HG03469 (cell line): ENCODE measurements at regions not wholly inside any gene's neighbourhood (a gene's known extent, or its start where the extent isn't known, plus 50 kb on each side); places are given as distances from the start of the nearest gene placed in this dataset.

Experiments used
- ATAC-seq: cut with Tn5 transposase; IDR thresholded peaks from one replicate; pipeline ENCODE4 v1.9.1; 2021; ENCODE audit warnings: mild to moderate bottlenecking, moderate library complexity, moderate number of reproducible peaks; ENCODE audit not compliant: unreplicated experiment

- no peak for ATAC-seq
These were observed 460.8 kb downstream of the TAF11L14 start for GRCh38 chr5:18095061-18095460.

DNA sequence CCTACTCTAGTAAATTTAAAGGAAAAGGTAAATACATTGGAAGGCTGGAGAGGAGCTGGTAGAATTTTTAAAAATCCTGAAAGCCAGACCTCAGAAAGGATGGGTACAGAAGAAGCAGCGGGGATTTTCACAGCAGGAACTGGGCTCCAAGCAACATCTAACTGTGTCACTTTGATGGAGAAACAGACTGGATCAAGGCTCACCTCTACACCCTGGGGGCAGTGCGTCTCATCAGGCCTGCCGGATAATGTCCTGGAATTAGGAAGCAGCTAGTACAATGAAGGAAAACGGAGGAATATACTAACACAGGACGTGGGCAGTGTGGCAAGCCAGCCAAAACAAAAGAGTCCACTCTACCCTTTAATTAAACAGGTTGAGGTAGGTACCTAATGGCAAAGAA is 463.6 kb downstream of the TAF11L14 start:
- no peak for ATAC-seq

DNA sequence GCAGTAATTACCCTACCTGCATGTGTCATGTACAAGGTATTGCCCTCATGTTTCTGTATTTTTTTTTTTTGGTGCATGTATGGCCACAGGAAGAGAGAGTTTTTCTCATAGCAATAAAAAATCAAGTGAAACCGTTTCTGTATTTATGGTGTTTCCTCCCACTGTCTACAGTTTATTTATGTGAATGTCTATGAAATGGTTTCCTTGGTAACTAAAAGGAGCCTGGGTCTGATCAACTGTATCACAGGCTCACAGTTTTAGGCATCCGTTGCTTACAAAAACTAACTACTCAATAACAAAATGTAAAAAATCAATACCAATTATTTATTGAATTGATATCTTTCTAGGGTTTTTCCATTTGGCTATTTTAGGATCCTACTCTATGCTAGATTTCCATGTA is 464.4 kb downstream of the TAF11L14 start:
- ATAC-seq, result no peak

- no peak for ATAC-seq
These were observed 465.0 kb downstream of the TAF11L14 start for GRCh38 chr5:18099261-18099660.

- ATAC-seq, result no peak
These were observed 467.3 kb downstream of the TAF11L14 start for GRCh38 chr5:18101532-18101931.

GRCh38 chr5:18102733-18103132 is 468.5 kb downstream of the TAF11L14 start:
- no peak for ATAC-seq

DNA sequence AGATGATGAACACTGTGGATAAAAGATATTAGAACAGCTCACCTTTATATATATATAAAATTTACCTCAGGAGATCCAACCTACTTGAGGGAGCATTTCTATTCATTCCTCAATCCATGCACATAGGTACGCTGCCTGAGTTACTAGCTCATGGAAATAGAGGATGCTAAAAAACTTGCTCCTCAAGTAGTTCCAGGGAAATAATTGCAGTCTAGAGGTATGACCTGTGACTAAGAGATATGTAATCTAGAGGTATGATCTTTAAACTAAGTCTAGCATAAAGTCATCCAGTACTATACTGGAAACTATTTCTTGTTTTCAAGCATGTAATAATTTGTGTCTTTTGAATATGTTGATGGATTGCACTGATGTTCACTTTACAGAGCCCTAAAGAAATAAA is 471.2 kb downstream of the TAF11L14 start:
- ATAC-seq, result no peak

DNA sequence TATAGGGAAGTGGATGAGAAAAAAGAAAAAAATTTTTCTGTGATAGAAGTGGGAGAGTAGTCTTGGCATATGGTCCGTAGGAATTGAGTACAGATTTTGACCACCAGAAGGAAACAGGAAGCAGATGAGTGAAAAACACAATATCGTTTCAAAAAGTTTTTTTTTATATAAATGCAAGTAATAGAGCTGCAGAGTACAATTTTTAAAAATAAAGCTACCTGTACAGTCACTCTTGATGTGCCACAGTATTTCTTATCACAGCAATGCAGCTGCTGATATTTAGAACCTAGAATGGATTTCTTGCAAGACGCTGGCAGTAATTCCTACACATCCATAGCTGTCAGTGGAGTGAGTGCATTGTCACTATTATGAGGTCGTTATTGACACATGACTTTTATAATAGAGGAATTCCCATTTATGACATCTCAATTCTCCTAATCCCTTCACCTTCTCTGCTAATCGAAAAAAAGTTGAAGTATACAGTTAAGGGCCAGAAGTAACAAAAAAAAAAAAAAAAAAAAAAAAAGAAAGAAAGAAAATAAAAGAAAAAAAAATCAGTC is 477.7 kb downstream of the TAF11L14 start:
- no peak for ATAC-seq

DNA sequence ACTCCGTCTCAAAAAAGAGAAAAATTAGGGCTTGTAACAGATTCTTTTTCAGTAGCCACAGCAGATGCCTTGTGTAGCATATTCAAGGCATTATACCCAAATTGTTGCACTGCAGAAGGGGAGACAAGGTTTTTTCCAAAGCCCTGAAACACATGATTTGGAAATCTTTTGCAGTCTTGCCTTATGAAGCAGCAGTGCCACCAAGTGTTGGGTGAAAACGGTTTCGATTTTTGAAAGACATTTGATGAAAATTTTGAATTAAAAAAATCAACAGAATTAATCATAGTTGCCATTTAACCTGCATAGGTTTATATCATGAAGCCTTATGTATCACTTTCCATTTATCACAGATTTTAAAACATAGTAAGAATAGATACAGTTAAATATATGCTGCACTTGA is 479.5 kb downstream of the TAF11L14 start:
- no peak for ATAC-seq

GRCh38 chr5:18114151-18114757 is 480.0 kb downstream of the TAF11L14 start:
- ATAC-seq, result no peak

- ATAC-seq, result no peak
These were observed 483.7 kb downstream of the TAF11L14 start for GRCh38 chr5:18117968-18118367.

GRCh38 chr5:18119156-18119785 is 485.0 kb downstream of the TAF11L14 start:
- no peak for ATAC-seq

DNA sequence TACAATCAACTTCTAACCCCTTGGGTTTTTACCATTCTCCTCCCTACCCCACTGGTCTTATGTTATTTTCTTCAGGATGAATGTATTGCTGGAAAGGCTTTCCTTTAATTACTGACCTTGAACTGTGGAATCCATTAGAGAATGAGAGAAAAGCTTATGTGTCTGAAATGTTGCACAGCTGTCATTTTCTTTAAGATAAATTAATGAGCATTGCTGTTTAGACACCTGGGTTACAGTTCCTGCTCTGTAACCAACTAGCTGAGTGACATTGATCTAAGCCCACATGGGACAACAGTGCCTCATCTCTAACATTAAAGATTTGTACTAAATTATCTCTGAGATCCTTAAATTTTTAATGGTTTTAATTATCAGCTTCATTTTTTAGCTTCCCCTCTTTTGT is 507.0 kb downstream of the TAF11L14 start:
- no peak for ATAC-seq

GRCh38 chr5:18142831-18143230 is 508.6 kb downstream of the TAF11L14 start:
- ATAC-seq, result no peak

DNA sequence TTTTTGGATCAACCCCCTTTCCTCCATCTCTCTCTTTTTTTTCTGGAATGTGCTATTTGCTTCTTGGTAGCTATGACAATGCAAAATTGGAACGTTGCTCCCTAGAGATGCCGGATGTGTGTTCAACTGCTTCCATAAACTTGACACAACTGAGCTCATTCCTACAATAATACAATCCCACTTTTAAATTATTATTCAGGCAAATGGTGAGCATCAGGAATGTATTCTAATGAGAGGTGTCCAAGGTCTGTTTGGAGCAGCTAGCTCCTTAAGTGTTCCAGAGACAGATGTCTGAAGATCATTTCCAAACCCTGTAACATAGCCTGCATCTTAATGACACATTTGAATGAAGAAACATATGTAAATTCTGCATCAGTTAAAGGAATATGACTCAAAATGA is 518.4 kb downstream of the TAF11L14 start:
- ATAC-seq, result no peak

DNA sequence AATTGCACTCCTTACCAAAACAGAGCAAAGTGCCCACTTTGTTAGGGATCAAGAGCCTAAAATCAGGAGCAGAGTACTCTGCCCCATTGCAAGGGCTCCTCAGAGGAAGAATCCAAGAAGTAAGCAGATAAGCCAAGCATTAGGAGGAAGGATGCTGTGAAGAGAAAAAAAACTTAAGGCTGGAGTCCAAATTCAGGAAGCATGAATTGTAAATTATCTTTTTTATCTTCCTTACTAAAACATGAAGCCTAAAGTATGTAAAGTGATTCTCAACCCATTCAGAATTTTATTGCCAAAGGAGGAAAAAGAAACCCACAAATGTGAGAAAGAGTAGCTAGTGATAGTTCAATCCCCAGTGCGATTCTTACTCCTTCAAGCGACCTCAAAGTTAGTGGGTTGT is 523.9 kb downstream of the TAF11L14 start:
- no peak for ATAC-seq

- ATAC-seq, result no peak
These were observed 525.1 kb downstream of the TAF11L14 start for GRCh38 chr5:18159331-18159730.

DNA sequence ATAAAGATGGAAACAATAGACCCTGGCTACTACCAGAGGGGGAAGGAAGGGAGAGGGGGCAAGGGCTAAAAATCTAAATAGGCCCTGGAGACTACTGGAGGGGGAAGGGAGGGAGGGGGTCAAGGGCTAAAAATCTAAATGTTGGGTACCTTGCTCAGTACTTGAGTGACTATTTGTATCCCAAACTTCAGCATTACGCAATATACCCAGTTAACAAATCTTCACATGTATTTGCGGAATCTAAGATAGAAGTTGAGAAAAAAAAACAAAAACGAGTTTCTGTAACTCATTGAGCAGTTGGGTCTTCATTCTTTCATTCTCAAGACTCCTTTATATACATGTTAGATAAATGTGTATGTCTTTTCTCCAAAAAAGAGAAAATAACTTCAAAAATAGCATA is 537.4 kb downstream of the TAF11L14 start:
- no peak for ATAC-seq

- no peak for ATAC-seq
These were observed 545.3 kb downstream of the TAF11L14 start for GRCh38 chr5:18179579-18179978.

DNA sequence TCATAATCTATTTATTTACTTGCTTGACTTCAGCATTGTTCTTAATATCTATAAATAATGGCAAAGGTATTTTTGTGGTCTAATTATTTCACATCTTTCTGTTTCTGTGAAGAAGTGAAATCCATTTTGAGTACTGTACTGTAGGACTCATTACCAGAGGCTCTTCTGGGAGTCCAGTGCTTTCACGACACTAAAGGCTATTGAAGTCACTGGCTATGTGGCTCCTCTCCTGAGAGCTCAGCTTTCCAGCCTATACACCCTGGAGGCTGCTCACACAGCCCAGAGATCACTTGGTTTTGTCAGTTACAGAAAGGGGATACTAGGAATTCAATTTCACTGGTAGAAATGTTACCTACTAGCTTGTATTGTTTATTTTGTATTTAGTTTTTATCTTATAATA is 547.3 kb downstream of the TAF11L14 start:
- ATAC-seq, result no peak

DNA sequence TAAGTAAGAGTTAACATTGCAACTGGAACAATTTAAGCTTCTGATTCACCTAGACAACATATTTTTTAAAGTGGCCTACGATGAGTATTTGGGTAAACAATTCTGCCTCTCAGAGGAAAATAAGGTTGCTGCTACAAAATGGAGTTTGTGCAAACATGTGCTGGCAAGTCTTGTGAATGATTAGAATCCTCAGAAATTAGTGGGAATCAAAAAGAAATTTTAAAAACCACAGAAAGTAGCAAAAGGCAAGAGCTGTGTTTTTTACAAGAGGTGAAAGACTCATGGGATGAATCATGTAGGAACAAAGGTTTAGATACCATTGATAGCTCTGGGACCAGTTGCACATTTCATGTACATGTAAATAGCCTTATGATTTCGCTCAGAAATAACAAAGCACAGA is 561.6 kb downstream of the TAF11L14 start:
- no peak for ATAC-seq

GRCh38 chr5:18197734-18198133 is 563.5 kb downstream of the TAF11L14 start:
- ATAC-seq, result no peak

GRCh38 chr5:18202164-18202563 is 567.9 kb downstream of the TAF11L14 start:
- no peak for ATAC-seq
